Fibroblast of the aortic adventitia (primary cell): ENCODE measurements at regions not wholly inside any gene's neighbourhood (a gene's known extent, or its start where the extent isn't known, plus 50 kb on each side); places are given as distances from the start of the nearest gene placed in this dataset.

ENCODE experiments used
- DNase-seq: peaks from one replicate; pipeline ENCODE4 v3.0.0-alpha.2; 2010; ENCODE audit warnings: low read depth
- H3K4me3 ChIP-seq: 2 replicates; pipeline ENCODE4 v1.5.1; 2011; ENCODE audit warnings: low read depth, mild to moderate bottlenecking, control low read depth, low read length, moderate library complexity
- TF ChIP-seq, protein P1 (sequence below): IDR thresholded peaks from 2 replicates; pipeline ENCODE4 v1.5.1; 2011; ENCODE audit warnings: mild to moderate bottlenecking, low read length, control low read depth, inconsistent platforms; ENCODE audit not compliant: insufficient read depth

DNA sequence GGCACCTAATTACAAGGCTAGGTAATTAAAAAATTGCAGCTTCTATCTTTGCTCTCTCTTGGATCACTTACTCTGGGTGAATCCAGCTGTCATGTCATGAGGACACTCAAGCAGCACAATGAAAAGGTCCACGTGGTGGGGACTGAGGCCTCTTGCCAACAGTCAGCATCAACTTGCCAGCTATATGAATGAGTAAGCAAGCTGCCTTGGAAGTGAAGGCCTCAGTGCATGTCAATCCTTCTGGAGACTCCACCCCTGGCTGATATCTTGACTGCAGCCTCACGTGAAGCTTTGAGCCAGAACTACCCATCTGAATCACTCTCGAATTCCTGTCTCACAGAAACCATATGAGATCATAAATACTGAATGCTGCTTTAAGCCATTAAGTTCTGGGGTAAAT is 140.5 kb downstream of the SNX18 start:
- DNase-seq, result peak; percentile 83
- TF ChIP-seq, protein P1, sequence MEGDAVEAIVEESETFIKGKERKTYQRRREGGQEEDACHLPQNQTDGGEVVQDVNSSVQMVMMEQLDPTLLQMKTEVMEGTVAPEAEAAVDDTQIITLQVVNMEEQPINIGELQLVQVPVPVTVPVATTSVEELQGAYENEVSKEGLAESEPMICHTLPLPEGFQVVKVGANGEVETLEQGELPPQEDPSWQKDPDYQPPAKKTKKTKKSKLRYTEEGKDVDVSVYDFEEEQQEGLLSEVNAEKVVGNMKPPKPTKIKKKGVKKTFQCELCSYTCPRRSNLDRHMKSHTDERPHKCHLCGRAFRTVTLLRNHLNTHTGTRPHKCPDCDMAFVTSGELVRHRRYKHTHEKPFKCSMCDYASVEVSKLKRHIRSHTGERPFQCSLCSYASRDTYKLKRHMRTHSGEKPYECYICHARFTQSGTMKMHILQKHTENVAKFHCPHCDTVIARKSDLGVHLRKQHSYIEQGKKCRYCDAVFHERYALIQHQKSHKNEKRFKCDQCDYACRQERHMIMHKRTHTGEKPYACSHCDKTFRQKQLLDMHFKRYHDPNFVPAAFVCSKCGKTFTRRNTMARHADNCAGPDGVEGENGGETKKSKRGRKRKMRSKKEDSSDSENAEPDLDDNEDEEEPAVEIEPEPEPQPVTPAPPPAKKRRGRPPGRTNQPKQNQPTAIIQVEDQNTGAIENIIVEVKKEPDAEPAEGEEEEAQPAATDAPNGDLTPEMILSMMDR, result no peak
- no peak overlapping the region for H3K4me3 ChIP-seq

DNA sequence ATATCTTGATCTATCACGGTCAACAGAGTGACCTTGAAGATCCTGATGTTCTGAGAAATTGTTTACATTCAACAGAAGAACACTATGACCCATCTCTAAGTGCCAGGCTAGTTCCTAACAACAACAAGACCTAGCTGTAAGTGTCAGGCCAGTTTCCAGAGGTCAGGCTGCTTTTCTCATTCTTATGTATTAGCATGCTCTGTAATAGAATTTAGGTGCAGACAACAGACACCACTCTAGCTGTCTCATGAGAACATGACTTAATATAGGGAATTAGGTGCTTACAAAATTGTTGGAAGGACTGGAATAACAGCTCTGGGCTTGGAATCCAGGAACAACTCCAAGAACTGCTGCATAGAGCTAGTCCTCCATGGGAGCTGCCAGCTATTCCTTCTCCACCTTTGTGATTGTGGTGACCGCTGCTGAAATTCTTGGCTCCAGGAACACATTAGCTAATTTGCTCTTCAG is 138.7 kb downstream of the SNX18 start:
- H3K4me3 ChIP-seq, result no peak overlapping the region
- TF ChIP-seq, protein P1, result no peak
- DNase-seq, result peak; percentile 90

DNA sequence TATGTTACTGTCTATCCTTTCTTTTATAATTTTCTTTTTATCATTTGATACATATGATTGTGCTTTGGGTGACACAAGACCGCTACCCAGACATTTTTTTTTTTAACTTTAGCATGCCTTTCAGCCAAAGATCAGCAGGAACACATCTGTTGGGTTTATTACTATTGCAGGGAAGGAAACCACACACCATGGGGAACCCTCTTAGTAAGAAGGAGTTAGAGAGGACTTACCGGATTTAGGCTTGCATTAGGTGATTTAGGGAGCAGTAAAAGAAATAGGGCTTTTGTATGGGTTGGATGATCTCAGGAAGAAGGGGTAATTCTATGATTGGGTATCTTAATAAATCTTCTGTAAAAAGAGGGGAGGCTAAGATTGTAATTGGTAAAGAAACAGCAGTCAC is 138.2 kb downstream of the SNX18 start:
- TF ChIP-seq, protein P1, result no peak
- H3K4me3 ChIP-seq, result no peak overlapping the region
- DNase-seq, result no peak

DNA sequence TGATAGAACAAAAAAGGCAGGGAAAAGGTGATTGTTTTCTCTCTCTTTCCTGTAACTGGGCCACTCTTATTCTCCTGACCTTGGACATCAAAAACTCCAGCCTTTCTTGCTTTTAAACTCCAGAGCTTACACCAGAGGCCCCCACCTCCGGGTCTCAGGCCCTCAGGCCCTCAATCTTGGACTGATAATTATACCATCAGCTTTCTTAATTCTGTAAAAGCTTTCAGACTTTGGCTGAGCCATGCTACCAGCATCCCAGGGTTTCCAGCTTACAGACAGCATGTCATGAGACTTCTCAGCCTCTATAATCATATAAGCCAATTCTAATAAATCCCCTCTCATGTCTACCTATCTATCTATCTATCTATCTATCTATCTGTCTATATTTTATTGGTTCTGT is 137.7 kb downstream of the SNX18 start:
- no peak for DNase-seq
- TF ChIP-seq, protein P1, result no peak

DNA sequence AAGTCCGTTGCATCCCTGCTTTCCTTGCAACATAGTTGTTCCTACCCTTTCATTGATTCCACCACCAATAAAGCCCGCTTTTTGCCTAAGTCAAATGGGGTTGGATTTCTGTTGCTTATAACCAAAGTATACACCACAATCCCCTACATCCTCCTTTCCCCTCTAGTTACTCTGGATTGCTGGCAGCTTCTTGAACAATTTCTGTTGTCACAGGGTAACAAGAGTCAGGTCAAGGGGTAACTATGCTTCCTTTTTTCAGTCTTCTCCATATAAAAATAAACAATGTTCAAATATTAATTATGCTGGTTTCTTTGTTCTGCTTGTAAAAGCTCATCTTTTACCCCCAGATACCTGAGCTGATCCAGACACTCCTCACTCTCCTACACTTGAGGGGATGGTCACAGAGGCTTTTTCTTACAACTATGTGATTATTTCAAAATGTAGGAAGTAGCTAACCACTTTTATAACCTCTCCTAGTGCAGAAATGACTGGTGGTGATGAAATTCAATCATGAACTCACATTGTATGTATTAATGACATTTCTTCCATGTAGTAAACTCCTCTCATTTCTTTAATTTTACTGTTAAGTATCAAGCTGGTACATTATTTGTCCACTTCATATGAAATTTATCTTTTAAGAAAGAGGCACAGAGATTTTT is 136.5 kb downstream of the SNX18 start:
- no peak for DNase-seq
- no peak overlapping the region for H3K4me3 ChIP-seq
- TF ChIP-seq, protein P1, result no peak

More for the DNA sequence above, 137.7 kb downstream of the SNX18 start:
- H3K4me3 ChIP-seq, result no peak overlapping the region

DNA sequence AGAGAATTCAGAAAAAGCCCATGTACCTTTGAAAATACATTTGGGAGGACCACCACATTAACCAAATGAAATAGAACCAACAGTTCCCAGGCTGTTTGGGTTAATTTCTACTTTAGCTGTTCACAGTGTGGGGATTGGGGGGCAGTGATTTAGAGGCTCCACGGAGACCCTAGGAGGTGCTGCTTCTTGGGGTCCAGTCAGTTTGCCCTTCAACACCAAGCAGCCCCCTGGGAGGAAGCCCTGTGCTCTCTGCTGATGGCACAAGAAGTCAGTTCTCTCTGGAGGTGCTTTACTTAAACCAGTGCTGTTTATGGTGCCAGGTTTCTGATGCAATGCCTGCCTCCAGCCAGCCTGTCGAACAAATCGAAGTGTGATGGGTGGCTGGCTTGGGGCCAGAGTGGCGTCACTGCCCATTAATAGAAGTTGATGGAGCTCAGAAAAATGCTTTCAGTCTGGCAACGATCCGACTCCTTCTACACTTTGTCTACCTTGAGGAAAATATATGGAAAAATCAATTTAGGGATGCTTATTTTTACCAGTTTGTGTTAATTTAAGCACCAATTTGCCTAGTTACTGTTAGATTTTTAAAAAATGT is 134.0 kb downstream of the SNX18 start:
- H3K4me3 ChIP-seq, result no peak overlapping the region
- DNase-seq, result peak; percentile 82
- TF ChIP-seq, protein P1, result no peak
